Activated CD8-positive, alpha-beta memory T cell treated with anti-CD3 and anti-CD28 coated beads, Interleukin-2, amount 50 U/mL, for 48 hours (primary cell): ENCODE measurements at regions not wholly inside any gene's neighbourhood (a gene's known extent, or its start where the extent isn't known, plus 50 kb on each side); places are given as distances from the start of the nearest gene placed in this dataset.
"Not testable (repeated sequence)": the region's sequence is repeated elsewhere in the genome, so short reads cannot be mapped to it uniquely, and the experiment has no call there.

Source experiments
- DNase-seq: peaks from one replicate; pipeline ENCODE4 v3.0.0-alpha.2; 2020

DNA sequence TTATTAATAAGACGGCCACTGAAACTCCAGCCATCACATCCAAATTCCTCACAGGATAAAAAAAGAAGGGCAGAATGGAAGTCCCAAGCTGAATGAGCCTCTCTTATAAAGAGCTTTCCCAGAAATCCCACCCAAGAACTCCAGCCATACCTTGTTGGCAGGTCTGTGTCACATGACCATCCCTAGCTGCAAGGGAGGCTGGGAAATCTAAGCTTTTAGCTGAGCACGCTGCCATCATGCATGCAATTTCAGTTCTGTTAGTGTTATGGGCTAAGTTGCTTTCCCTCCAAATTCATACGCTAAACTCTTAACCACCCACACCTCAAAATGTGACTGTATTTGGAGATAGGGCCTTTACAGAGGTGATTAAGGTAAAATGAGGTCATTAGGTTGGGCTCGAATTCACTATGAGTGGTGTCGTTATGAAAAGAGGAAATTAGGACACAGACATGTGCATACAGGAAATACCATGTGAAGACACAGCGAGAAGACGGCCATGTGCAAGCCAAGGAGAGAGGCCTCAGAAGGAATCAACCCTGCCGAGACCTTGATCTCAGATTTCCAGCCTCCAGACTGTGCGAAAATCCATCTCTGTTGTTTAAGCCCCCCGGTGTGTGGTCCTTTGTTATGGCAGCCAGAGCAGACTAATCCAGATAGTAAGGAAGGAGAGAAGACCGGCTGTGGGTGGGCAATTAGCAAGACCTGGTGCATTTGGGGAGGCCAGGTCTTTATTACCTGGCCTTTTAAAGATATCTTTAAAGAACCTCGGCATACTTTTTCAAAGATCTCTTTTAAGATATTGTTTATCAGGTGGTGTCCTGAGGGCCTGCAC lies 317.6 kb downstream of the BCOR start:
- DNase-seq: no peak

DNA sequence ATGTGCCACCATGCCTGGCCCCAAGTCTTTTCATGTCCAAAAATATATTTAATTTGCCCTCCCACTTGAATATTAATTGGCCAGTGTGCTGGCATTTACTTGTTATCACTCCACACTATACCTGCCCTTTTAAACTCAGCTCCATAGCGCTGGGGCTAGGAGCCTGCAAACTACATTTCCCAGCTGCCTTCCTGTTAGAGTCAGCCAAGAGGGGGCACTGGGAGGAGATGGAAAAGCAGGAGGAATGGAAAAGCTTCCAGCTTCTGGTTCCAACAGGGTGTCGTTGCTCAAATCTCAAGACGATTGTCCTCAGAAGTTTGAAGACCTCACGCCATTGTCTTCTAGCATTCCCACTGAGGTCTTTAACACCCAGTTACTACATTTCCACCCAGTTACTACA lies 315.5 kb downstream of the BCOR start:
- DNase-seq: no peak

DNA sequence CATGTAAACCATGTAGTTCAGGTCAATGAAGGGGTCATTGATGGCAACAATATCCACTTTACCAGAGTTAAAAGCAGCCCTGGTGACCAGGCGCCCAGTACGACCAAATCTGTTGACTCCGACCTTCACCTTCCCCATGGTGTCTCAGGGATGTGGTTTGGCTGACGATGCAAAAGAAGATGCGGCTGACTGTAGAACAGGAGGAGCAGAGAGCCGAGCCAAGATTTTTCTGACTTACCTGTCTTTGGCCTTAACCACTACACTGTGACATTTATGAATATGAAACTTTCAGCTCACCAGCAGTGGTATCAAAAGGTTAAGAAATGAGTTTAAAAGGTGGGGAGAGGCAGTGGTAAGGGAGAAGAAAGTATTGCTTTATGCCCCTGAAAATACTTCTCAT lies 309.8 kb downstream of the BCOR start:
- no peak for DNase-seq

DNA sequence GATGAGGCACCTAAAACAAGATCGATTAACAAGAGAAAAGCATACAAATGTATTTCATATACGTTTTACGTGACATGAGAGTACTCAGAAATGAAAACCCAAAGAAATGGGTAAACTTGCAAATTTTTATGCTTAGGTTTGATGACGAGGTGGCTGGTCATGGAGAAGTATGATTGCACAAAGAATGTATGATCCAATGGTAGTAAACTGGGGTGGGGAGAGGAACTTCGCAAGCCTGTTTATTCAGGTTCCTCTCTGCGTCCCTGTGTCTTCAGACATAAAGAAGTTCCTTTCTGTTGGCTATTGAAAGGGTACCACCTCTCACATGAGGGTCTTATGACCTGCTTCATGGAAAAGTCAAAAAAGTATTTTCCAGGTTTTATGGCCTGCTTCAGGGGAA lies 309.2 kb downstream of the BCOR start:
- no peak for DNase-seq

DNA sequence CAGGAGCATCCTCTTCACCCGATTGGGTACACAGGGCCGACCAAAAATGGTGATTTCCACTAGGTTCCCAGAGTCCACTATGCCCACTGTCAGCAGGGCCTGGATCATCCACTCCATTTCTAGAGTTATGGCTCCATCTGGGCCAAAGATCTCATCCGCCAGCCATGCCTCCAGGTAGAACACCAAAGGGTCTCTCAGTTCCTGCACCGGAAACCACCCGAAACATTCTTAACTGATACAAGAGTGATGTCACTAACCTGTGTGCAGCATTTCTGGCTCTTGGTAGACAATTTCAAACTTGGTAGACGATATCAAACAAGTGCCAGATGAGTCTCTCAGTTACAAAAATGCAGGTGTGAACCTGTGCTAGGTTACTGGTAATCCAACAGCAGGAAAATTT lies 306.1 kb downstream of the BCOR start:
- no peak for DNase-seq

DNA sequence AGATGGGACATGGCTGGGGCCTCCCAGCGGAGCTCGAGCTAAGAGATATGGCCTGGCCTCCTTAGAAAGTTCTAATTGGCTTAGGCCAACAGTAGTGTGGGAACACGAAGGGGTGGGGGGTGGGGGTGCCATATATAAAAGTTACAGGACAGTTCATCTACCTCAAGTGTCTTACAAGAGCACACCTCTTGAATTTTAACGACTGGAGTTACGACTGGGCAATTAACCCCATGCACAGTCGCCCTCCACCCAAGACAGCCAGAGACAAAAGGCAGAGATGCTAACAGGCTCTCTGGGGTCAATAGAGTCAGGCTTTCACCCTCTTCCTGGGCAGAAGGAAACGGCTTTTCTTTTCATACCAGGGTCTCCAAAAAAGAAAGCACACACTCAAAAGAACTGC lies 302.2 kb downstream of the BCOR start:
- no peak for DNase-seq

DNA sequence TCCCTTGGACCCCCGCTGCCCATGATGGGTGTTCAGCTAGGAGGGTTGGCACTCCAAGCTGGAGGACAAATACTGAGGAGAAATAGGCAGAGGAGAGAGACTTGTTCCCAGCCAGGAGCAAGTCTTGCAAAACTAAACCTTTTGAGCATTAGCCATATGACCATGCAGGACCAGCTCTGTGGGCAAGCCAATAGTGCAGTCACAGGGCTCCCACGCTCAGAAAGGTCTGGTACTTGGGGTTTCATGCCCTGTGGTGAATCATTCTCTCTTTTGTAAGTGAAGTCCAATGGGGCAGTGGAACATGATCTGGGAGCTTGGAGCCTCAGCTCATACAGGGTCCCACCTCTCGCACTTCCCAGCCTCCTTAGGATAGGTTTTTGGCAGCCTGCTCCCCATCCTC lies 300.9 kb downstream of the BCOR start:
- no peak for DNase-seq

DNA sequence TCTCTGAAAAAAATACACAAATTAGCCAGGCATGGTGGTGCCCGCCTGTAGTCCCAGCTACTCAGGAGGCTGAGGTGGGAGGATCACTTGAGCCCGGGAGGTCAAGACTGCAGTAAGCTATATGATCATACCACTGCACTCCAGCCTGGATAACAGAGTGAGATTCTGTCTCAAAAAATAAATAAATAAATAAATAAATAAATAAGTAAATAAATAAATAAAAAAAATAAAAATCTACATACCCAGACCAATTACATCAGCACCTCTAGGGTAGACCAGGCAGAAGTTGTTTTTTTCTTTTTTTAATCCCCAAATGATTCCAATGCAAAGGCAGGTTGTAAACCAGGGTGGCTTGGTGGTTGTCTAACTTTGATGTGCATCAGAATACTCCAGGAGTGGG lies 299.3 kb downstream of the BCOR start:
- not testable (repeated sequence) for DNase-seq

DNA sequence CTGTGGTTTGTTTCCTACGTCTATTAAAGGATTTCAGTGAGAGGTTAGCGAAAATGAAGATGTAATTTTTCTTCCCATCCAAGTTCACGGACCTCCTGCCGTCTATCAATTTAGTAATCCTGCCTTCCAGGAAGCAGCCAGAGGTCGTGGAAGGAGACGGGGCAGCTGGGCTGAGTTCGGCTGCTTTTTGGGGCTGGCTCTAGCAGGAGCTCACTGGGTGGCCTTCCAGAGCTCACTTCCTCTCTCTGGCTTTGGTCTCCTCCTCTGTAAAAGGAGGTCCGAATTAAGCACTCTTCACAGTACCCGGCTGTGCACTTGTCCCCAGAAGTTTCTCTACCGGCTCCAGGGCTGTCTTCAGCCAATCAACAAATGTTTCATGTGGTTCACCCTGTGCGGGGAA lies 295.4 kb downstream of the BCOR start:
- DNase-seq: no peak

DNA sequence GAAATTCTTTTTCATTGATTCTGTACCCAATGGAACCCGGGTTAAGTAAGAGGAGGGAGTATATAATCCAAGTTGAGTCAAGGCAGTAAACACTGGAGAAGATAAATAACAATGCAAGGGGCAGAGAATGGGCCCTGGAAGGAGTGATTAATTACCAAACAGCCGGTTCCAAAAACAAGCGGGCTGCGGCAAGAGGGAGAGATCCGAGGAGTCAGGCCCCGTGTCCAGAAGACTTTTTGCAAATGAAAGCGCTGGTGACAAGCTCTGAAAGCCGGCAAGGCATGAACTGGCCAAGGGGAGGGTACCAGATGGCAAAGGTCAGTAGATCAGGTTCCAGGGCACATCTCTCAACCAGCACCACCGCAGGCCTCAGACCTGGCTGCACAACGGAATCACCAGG lies 294.9 kb downstream of the BCOR start:
- no peak for DNase-seq

DNA sequence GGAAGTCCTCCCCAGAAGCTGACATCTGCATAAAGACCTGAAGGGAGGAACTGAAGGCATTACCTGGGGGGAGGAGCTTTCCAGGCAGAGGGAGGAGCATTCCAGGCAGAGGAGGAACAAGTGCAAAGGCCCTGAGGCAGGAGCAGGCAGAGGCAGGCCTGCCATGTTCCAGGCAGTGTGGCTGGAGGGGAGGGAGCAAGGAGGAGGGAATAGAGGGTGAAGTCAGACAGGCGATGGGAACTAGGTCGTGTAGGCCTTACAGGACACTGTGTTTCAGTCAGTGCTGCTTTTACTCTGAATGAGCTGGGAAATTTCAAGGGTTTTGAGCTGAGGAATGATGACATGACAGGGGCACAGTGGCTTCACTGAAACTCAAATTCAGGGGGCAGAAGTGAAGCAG lies 292.7 kb downstream of the BCOR start:
- DNase-seq: no peak

DNA sequence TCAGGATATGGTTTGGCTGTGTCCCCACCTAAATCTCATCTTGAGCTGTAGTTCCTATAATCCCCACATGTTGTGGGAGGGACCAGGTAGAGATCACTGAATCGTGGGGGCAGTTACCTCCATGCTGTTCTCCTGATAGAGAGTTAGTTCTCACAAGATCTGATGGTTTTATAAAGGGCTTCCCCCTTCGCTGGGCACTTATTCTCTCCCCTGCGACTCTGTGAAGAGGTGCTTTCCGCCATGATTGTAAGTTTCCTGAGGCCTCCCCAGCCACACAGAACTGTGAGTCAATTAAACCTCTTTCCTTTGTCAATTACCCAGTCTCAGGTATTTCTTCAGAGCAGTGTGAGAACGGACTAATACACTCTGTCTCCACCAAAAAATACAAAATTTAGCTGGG lies 291.9 kb downstream of the BCOR start:
- no peak for DNase-seq

DNA sequence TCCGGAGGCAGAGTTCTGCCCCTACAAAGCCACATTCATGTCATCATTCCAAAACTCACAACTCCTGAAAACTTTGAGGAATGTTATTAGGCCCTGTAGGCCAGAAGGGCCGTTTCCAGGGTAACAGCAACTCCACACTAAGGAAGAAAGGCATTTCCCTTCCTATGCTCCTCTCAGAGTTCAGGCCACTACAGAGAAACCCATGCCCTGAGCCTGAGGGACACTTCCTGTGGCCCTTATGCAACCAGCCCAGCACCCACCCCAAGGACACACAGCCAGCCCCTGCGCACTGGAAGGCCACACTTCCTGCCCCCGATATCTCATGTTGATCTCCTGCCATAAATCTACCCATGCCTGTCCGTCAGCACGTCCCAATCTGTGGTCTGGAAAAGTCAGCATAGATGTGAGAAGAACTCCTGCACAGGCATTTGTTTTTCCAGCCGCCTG lies 289.3 kb downstream of the BCOR start:
- DNase-seq: no peak

DNA sequence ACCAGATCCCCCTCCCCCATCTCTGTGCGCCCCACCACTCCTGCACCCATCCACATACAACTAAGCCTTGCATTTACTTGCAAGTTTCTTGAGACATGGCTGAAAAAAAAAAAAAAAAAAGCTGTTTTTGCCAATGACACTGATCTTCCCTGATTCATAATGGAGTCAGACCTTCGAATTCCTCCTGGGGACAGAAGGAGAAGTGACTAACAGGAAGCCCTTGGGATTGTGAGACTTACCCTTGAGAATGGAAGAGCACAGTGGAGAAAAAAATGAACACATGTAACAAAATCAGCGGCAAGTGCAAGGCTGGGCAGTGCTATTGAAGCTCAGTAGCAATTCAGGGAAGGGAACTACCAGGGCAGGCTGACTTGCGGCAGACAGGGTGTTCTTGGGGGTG lies 288.4 kb downstream of the BCOR start:
- DNase-seq: no peak

DNA sequence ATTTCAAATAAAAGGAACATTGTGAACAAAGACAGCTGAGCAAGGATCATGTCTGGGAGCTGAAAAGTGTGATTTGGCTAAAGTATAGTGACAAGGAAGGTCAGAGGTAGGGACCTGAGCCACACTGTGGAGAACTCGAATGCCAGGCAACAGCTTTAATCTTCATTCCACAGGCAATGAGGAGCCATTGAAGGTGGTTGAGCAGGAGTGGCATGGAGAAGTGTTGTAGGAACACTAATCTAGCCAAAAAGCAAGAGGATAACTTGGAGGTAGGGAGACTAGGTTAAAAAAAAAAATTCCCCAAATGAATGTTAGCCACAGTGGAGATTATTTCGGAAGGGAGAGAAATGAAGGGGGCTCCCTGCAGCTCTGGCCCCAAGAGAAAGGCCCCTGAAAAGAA lies 286.9 kb downstream of the BCOR start:
- no peak for DNase-seq

DNA sequence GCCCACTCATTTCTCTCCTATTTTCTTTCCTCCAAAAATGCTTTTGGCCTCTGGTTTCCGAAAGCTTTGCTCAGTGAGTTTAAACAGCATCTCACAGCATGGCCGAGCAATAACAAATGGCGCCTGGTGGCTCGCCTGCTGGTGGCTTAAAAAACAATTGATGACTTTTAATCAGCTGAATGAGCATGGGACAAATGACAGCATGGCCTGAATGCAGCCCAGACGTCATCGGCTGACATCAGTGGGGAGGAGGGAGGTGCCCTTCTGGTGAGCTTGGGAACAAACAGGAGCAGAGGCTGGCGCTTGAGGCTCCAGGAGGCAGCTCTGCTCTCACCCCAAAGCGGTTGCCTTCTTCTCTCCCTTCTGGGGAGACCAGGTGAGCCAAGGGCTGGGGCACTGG lies 286.4 kb downstream of the BCOR start:
- no peak for DNase-seq

DNA sequence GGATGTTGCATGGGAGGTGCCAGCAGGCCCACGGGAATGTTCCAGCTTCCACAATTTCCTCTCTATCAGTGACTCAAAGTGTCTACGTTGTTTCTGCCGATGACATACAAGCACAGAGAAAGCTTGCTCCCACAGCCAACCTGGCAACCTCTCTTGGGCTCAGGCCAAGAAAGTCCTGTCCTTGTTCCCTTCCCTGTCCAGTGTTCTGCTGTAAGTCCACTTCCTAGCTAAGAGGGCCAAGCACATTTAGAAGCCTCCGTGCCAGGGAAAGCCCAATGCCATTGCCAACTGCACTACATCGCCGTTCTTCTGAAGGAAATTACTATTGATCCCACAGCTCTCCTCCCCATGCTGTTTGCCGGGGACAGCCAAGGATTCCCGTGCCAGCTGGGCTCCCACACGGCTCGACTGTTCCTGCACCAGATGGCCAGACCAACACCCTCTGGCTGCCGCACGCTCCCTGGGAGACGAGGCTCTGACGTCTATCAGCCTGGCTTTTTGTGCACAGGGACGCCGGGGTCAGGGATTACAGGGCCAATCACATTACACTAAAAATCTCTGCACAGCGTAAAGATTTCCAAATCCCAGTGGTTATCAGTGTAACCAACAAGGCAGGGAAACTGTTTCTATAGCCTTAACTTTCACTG lies 284.0 kb downstream of the BCOR start:
- no peak for DNase-seq

DNA sequence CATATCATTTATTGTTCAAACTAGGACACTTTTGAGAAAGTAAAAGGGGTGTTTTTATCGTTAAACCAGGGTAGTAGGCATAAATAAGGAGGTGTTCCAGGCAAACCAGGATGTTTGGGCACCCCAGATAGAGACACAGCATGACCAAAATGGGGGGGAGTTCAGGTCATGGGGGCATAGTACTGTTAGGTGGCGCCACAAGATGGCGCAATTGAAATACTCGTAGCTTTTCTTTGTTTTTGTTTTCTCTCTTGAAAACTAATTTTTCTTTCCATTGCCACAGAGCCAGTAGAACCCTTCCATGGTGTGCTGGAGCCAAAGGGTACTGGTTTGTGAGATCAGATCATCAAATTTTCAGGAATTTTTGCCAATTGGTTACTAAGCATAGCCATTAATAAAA lies 283.4 kb downstream of the BCOR start:
- no peak for DNase-seq

DNA sequence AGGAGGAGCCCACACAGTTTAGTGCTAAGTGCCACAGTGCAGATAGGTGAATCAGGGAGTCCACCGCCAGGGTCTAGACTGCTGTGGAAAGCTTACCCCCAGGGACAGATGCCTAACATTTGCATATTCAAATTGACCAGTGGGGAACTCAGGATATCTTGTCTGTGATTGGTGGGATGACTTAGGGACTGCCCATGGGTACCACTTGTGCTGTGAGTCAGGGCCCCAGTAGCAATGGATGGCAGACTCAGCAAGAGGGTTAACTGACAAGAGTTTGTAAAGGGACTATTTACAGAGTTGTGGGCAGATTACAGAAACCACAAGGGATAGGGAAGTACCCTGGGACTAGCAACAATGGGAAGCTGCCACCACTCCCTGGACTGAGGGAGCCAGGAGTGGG lies 282.1 kb downstream of the BCOR start:
- no peak for DNase-seq

DNA sequence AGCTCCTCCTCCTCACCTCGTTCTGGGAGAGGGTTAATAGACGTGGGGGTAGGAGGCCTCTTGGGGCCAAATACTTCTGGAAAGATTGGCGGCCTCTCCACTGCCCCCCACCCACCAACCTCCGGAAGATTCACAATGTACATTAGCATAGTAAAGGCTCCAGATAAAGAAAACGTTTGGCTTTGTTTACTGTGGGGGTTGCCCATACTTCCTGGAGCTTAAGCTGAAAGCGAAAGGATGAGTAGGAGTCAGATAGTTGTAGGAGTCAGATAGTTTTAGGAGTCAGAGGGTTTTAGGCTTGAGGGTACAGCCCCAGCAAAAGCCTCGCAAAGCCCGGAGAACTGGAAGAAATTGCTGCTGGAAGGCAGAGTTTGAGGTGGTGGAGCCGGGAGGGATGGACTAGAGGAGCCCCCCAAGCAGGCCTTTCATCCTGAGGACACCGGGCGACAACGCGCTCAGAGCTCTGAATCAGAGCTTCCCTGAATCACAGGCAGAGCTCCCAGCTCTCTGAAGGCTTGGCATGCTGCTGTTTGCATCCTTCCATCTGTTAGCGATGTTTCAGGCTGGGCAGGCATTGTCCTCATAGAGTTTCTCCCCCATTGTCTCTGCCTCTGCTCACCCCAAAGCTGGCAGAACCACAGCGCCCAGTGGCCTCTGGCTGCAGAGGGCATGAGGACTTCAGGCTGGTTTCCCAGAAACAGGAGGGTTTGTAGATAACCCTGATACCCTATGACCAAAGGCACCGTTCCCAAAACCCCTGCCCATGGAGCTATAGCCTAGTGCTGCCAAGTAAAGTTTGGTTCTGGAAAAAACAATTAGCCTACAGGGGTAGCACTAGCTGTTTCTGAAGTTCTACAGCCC lies 280.7 kb downstream of the BCOR start:
- DNase-seq: no peak

DNA sequence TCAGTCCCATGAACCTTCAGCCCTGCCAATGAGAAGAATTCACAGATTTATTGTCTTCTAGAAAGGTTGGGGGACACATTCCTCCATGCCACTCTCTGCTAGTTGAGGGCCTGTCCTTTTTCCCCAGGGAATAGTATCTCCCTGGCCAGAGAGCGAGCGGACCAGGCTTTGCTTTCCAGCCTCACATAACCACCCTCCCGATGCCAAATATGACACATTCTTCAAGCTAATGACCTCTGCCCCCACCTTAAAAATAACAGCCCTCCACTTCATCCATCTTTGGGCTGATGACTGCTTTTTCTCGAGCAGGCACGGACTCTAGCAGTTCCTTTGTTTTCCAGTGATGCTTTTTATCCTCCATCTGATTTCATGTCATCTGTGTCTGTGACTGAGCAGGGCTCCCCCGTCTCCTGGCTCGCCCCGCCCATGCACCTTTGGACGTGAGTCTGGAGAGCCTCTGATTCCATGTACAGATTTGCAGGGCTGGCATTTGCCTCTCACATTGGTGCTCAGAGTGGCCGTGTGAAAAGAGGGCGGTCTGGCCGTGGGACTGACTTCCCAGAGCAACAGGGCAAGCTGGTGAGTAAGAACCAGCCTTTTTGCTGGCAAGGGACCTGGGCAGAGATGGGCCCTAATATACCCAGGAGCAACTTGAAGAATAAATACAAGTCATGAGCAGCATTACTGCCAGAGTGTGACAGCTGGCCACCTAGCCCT lies 279.8 kb downstream of the BCOR start:
- no peak for DNase-seq

DNA sequence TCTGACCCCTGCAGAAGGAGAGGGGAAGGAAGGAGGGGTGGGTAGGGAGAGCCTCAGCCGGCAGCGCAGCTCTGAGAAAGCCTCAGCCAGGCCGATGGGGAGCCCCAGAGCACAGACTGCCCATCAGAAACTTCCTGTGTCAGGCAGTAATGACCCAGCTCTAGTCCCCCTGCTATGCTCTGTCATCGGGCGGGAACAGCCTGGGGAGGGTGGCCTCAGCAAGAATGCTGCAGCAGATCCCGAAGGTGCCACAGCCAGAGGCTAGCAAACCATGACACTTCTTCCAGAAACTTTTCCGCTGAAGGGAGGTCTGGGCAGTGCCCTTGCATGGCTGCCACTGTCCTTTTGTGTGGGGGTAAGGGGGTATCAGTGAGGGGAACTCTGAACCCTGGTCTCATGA lies 279.0 kb downstream of the BCOR start:
- no peak for DNase-seq
